ENCODE measurements at regions not wholly inside any gene's neighbourhood (a gene's known extent, or its start where the extent isn't known, plus 50 kb on each side); places are given as distances from the start of the nearest gene placed in this dataset.

GRCh38 chr11:23764286-23764685, 732.6 kb upstream of the LUZP2 start:
- TF ChIP-seq POLR2A (IDR thresholded peaks at IDR 0.05; ENCODE audit: low read depth, low read length) (no peak), SPI1 (IDR thresholded peaks at IDR 0.05; ENCODE audit: low read depth, low read length) (no peak)
